H1 (cell line): ENCODE measurements at regions not wholly inside any gene's neighbourhood (a gene's known extent, or its start where the extent isn't known, plus 50 kb on each side); places are given as distances from the start of the nearest gene placed in this dataset.

Experiments
- CHD7 ChIP-seq: fragments of 300-600 bp; sonication (generic); IDR thresholded peaks from 2 replicates; pipeline ENCODE4 v1.7.1; 2012; ENCODE audit warnings: low read length, moderate library complexity, mild to moderate bottlenecking, inconsistent platforms; ENCODE audit not compliant: insufficient replicate concordance

- TF ChIP-seq CHD7: no peak
Measured at GRCh38 chr2:147040298-147041120, 804.3 kb upstream of the ACVR2A start (continued).
